Fibroblast of skin of back (primary cell): ENCODE measurements at regions not wholly inside any gene's neighbourhood (a gene's known extent, or its start where the extent isn't known, plus 50 kb on each side); places are given as distances from the start of the nearest gene placed in this dataset.
"Not testable (repeated sequence)": the region's sequence is repeated elsewhere in the genome, so short reads cannot be mapped to it uniquely, and the experiment has no call there.

Source experiments
- DNase-seq: peaks from one replicate; pipeline ENCODE4 v3.0.0-alpha.2; 2013

DNA sequence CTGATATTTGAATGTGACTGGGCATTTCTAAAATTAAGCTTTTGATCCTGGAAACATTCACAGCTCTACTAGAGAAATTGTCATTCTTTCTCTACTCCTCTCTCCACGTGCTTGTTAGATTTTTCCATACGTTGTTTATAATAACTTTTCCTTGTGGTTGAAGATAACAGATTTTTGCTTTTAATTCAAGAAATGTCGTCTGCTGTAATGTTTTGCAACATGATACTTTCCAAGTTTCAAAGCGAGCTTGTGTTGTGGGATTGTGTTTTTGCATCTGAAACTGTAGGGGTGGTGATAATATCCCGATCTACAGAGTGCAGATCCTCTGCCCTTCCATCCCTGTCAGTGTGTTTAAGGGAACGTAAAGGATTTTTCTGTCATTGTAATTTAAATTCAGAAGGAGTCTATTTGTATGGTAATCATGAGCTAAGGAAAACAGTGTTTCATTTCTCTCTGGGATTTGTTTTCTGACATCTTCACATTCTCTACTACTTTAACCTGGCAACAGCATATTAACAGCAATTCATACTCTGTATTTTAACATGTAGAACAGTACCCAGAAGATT, 321.4 kb downstream of the FAT3 start:
- no peak for DNase-seq

GRCh38 chr11:92546603-92547002, 322.0 kb downstream of the FAT3 start:
- DNase-seq: no peak

DNA sequence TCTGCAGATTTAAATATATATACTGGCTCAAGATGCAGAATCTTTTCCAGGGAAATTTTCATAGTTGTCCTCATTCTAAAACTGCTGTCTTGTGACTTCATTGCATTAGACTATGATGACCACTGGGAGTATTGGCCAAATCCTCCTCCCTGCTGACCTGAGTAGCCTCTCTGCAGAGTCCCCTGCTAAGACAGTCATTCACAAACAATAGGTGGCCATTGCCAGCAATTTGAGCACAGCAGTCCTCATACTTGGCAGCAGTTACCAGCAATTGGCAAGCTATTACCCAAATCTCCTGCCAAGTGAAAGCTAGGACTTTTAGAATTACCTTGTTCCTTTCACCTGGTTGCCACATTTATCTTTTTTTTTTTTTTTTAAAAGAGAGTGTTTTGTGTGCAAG, 325.8 kb downstream of the FAT3 start:
- no peak for DNase-seq

DNA sequence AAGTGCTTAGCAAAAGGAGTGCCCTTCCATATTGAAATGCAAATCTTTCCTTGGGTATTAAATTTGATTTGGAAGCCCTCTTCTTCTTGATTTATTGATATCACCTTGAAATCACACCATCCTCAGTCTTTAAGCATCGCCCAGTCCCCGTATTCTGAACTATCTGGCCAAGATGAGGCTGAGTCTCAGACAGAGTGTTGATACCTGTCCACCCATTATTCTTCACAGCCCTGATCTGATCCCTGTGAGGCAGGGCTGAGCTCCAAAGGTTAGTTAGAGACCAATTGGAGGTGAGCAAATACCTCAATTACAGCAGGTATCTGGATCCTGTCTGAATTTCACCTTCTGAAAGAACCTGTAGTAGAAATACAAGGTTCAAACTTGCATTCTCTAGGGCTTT, 326.3 kb downstream of the FAT3 start:
- DNase-seq: no peak

GRCh38 chr11:92552942-92553341, 328.3 kb downstream of the FAT3 start:
- peak; percentile 9 for DNase-seq

DNA sequence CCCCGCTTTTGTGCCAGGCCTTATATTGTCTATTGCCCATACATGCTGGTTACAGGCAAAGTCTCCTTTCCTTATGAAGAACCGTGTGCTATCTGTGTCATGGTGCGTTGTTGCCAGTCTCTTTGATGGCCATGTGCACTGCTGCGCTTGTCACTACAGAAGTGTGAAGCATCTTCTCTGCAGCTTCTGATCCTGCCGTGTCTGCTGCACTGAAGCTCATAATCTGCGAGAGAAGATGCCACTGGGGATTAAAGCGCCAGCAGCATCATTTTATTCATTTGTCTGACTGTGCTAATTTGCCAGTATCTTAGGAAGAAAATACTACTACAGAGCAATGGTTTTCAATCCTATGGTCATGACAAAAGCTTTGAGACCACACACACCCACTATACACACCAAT, 330.1 kb downstream of the FAT3 start:
- DNase-seq: no peak

GRCh38 chr11:92556431-92556830, 331.8 kb downstream of the FAT3 start:
- DNase-seq: peak; percentile 50

DNA sequence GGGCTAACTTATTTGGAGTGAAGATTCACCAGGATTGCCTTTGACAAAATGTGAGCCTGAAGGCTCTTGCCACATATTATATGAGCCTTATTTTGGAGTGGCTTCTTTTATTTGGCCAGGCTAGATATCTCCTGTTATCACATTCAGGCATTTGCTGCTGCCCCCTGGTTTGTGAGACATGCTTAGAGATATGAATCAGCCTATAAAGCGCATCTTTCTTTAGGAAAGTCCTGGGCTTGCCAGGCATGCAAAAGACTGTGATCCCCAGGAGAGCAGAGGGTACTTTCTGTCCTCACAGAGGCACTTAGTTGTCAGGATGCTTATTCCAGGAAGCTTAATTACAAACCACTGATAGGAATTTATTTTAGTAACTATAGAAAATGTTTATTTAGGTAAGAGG, 333.3 kb downstream of the FAT3 start:
- peak; percentile 24 for DNase-seq

- no peak for DNase-seq
Observed at GRCh38 chr11:92558323-92558722, 333.7 kb downstream of the FAT3 start.

GRCh38 chr11:92569726-92570125, 345.1 kb downstream of the FAT3 start:
- no peak for DNase-seq

DNA sequence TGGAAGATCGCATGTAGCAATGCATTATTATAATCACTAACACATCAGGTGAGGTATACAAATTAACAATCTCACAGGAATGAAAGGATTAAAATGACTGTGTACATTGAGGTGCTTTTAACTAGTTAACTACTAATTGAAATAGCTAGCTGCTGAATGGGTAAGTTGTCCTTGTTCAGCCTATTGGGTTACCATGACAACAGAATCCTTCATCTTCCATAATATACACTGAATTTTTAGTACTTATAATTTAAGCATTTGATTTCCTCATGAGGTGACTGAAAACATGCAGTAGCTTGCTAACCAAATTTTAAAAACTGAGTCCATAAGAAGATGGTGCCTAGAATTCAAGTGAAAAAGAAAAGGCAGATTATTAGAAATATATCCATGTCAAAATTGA, 347.9 kb downstream of the FAT3 start:
- no peak for DNase-seq

GRCh38 chr11:92576315-92576714, 351.7 kb downstream of the FAT3 start:
- DNase-seq: no peak

GRCh38 chr11:92580908-92581307, 356.3 kb downstream of the FAT3 start:
- no peak for DNase-seq

DNA sequence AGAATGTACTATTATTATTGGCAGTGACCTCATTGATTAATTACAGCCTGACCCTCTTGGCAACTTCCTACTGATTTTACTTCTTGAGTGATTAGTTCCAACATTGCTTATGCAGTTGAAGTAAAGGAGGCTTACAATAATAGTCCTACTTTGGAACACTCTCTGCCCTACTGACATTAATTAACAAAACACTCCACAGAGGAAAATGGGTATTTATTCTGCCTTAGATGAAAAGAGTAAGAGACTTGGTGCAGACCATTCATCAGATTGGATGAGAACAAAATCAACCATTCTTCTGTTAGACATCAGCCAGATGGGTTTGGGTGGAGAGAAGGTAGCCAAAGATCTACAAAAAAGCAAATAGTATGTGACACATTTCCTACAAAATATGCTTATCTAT, 363.8 kb downstream of the FAT3 start:
- no peak for DNase-seq

DNA sequence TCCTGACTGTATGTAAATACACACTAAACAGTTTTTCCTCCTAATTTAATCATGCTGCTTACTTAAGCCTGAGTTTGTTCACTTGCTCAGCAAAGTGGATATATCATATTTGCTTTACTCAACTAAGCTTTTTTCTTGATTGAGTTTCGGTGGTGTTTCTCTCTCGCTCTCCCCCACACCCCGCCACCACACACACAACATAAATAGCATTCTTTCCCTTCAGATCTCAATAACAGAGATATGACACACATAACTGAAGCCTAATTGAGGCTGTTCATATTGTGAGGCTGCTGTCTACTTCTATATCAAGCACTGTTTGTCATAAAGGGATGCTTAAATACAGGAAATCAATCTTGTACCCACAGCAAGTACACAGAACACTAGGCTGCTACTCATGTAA, 364.9 kb downstream of the FAT3 start:
- no peak for DNase-seq

DNA sequence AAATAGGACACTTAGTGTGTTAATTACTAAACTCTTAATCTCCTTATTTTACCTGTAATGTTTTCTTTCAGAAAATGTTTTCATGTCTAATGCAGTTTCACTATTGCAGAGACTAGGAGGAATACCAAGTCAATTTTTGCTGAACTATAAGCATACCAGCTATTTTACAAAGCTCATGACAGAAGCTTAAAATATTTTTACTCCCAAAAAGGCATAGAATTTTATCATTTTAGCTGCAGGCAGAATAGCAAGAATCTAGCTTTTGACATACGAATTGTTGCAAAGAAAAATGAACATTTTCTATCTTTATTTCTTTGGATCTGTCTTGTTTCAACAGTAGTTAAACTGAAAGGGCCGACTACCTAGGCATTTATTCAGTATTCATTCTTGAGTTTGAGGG, 366.9 kb downstream of the FAT3 start:
- DNase-seq: no peak

GRCh38 chr11:92594251-92594650, 369.6 kb downstream of the FAT3 start:
- DNase-seq: no peak

DNA sequence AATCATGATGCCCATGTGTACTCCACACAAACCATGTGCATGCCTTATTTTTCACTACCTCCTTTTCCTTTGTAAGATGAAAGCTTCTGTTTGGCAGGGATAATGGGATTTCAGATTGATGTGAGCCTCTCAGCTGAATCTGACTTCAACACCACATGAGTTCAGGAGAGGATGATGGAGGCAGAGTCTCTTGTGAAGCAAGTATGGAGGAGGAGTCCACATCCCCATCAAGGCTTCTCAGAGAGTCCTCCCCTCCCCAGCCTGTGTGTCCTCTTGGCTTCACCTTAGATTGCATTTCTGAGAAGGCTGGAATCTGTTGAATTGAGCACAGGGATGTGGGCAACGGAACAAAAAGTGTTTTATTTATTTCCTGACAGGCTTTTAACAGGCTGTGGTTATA, 370.4 kb downstream of the FAT3 start:
- DNase-seq: no peak

DNA sequence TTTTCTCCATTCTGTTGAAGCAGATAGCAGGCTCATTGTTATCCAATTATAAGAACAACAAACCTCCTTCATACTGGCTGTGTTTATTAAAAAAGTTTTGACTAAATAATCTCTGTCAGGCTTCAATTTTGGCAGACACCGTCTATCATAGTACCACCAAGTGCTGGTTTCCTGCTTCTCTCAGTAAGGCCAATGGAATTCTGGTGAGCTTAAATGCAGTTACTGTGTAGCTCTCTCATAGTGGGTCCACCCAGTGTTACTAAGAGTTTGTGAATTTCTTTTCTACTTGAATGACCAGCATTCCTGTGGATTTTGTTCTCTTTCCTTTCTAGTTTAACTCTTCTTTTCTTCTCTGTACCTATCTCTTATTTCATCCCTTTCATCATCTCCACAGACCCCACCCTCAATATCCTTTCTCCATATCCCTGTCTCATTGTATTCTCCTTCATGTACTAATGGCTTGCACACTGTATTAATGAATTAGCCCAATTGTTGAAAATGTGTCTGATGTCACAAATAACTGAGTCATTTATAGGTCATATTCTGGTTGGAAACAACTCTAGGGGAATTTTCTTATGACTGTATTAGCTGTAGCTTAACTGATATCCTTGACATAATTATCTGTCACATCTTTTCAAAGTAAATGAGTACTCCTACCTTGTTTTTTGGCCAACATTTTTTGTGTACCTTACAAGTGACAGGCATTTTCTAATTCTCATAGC, 372.1 kb downstream of the FAT3 start:
- peak; percentile 73 for DNase-seq

- no peak for DNase-seq
Observed at GRCh38 chr11:92601048-92601447, 368.4 kb upstream of the MTNR1B start.

DNA sequence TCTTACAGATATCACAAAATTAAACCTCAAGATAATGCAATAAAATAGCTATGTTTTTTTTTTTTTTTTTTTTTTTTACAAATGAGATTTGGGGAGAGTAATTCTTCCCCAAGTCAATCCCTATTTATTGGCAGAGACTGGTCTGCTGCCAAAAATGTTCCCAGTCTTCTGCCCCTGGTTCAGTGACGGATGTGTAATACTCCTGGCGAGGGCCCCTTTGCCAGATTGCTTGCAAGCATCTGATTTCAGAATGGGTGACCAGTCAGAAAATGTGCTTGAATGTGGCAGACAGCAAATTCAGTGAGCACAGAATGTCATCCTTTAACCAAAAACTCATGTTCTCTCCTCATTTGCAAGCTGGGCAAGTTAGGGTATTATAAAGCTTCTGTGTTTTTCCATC, 363.8 kb upstream of the MTNR1B start:
- no peak for DNase-seq

- no peak for DNase-seq
Observed at GRCh38 chr11:92607969-92608722, 361.3 kb upstream of the MTNR1B start.

GRCh38 chr11:92611157-92611556, 358.3 kb upstream of the MTNR1B start:
- no peak for DNase-seq

- not testable (repeated sequence) for DNase-seq
Observed at GRCh38 chr11:92618020-92618419, 351.4 kb upstream of the MTNR1B start.
